ENCODE measurements at regions not wholly inside any gene's neighbourhood (a gene's known extent, or its start where the extent isn't known, plus 50 kb on each side); places are given as distances from the start of the nearest gene placed in this dataset.

GRCh38 chr13:107736170-107736569 lies 479.2 kb downstream of the LIG4 start:
- no peaks in the 10 kb centered on the region for H3K27me3 ChIP-seq (ENCODE audit: insufficient read depth, low read length)
- H3K18ac ChIP-seq (ENCODE audit: insufficient read length, low read depth, low read length), result no peak overlapping the region
- no peak overlapping the region for H3K56ac ChIP-seq (ENCODE audit: insufficient read length, low read depth, low read length)
- H3K14ac ChIP-seq (ENCODE audit: insufficient read depth, low read length), result no peak overlapping the region
- no peak overlapping the region for H4K5ac ChIP-seq (ENCODE audit: insufficient read length, low read depth, low read length)
- no peak overlapping the region for H2BK20ac ChIP-seq (ENCODE audit: low read depth, low read length, poor library complexity, severe bottlenecking)
- Mint-ChIP-seq H3K9me3 (peaks cover 2 to 3% of the 10 kb centered on the region in 2 experiments; a peak in 2 of 5 replicates), H3K36me3 (ENCODE audit: insufficient read depth in 1 of 3, low read depth in 3 of 3) (0 out of 7 replicates have a peak, but pooled peaks cover 0 to 5% (median 0%) of the 10 kb centered on the region in 3 experiments), H3K27ac (no peak overlapping the region), H3K27me3 (ENCODE audit: low read depth) (no peaks in the 10 kb centered on the region), H3K4me3 (no peak overlapping the region), H3K4me1 (peaks cover 0 to 5% of the 10 kb centered on the region in 2 experiments; a peak in 1 of 4 replicates)
- no peak overlapping the region for H2BK12ac ChIP-seq (ENCODE audit: insufficient read length, low read depth, low read length)
- H2BK5ac ChIP-seq (ENCODE audit: insufficient read length, low read length), result no peak overlapping the region
- H3T11ph ChIP-seq (ENCODE audit: low read length), result no peak overlapping the region
- no peaks in the 10 kb centered on the region for H3K79me2 ChIP-seq (ENCODE audit: insufficient read depth, low read length)
- DNase-seq, result no peak
- H3K23ac ChIP-seq (ENCODE audit: insufficient read length, low read depth, low read length), result no peak overlapping the region
- TF ChIP-seq CTCF (conservative IDR thresholded peaks at IDR 0.05), result no peak
- H3K4ac ChIP-seq (ENCODE audit: low read depth, low read length), result no peak overlapping the region
- no peak overlapping the region for H2AK5ac ChIP-seq (ENCODE audit: insufficient read length, low read length)
- H3K4me1 ChIP-seq (ENCODE audit: insufficient read depth, low read length), result no peaks in the 10 kb centered on the region
- H2BK120ac ChIP-seq (ENCODE audit: low read depth, low read length, poor library complexity, severe bottlenecking), result no peak overlapping the region
- no peak overlapping the region for H3K27ac ChIP-seq (ENCODE audit: insufficient read length, low read depth, low read length)
- H3K79me1 ChIP-seq (ENCODE audit: insufficient read depth, low read depth, low read length, poor library complexity, severe bottlenecking), result no peaks in the 10 kb centered on the region
- H4K20me1 ChIP-seq (ENCODE audit: control insufficient read depth, insufficient read depth, insufficient read length), result no peaks in the 10 kb centered on the region
- no peak overlapping the region for H4K8ac ChIP-seq (replicated peaks; ENCODE audit: insufficient read length, low read depth, low read length)
- no peak overlapping the region for H3K9ac ChIP-seq (ENCODE audit: extremely low read depth, insufficient read length, low read length)
- no peaks in the 10 kb centered on the region for H3K23me2 ChIP-seq (ENCODE audit: insufficient read length, low read depth, low read length, poor library complexity, severe bottlenecking)
- no peaks in the 10 kb centered on the region for H3K9me3 ChIP-seq (ENCODE audit: control insufficient read depth, low read depth, low read length)
- no peak overlapping the region for H2AFZ ChIP-seq (ENCODE audit: low read length)
- WGBS (ENCODE audit: extremely low coverage, insufficient read length, low lambda C conversion rate), result no CpG with 5 or more reads among the region's 11 CpGs
- no peak overlapping the region for H2BK15ac ChIP-seq (ENCODE audit: low read depth, low read length)
- no peak overlapping the region for H3K4me2 ChIP-seq (ENCODE audit: insufficient read depth, insufficient read length, low read length)
- no peak overlapping the region for H4K91ac ChIP-seq (ENCODE audit: insufficient read length, low read depth, low read length)

Measured in H9 (cell line).